IMR-90 (cell line): ENCODE measurements at regions not wholly inside any gene's neighbourhood (a gene's known extent, or its start where the extent isn't known, plus 50 kb on each side); places are given as distances from the start of the nearest gene placed in this dataset.

Source experiments
- ATAC-seq: fragments of 200-7000 bp; cut with Tn5 transposase; 2 replicates; pipeline ENCODE4 v1.9.1; 2020; ENCODE audit warnings: low read depth, mild to moderate bottlenecking, moderate library complexity
- BruUV-seq: library from RNA; stranded (reverse); fragments of 400-500 nt; replicated peaks from 2 replicates; lab custom pipeline; 2021; lab: Mats Ljungman, UMichigan
- CTCF ChIA-PET: fragments of 300-600 bp; formaldehyde crosslinking; extraction: SDS; loops from one replicate; lab custom pipeline; 2021; ENCODE audit warnings: antibody characterized with exemption; lab: Yijun Ruan, JAX
- POLR2A ChIA-PET: fragments of 300-600 bp; sonication (Branson Sonifier 250); formaldehyde crosslinking; loops from one replicate; lab custom pipeline; 2022; ENCODE audit warnings: antibody characterized with exemption; ENCODE audit not compliant: unreplicated experiment; lab: Charles Lee
- DNase-seq: peaks from one replicate; pipeline ENCODE4 v3.0.0; 2013
- H2AFZ ChIP-seq: replicated peaks from 2 replicates; pipeline ENCODE3; 2013; ENCODE audit warnings: low read length, mild to moderate bottlenecking; ENCODE audit not compliant: poor library complexity
- H2AK5ac ChIP-seq: 2 replicates; pipeline ENCODE4 v1.6.1; 2013; ENCODE audit warnings: low read depth, low read length, inconsistent platforms
- H2AK9ac ChIP-seq: replicated peaks from 2 replicates; pipeline ENCODE3; 2013; ENCODE audit warnings: mild to moderate bottlenecking, low read depth, low read length, moderate library complexity; ENCODE audit not compliant: poor library complexity
- H2BK120ac ChIP-seq: 2 replicates; pipeline ENCODE4 v1.6.1; 2013; ENCODE audit warnings: low read depth, low read length, inconsistent platforms
- H2BK15ac ChIP-seq: 3 replicates; pipeline ENCODE4 v1.6.1; 2013; ENCODE audit warnings: low read depth, low read length, inconsistent platforms
- H2BK20ac ChIP-seq: 2 replicates; pipeline ENCODE4 v1.6.1; 2013; ENCODE audit warnings: low read depth, mild to moderate bottlenecking, inconsistent platforms, low read length, moderate library complexity
- H2BK5ac ChIP-seq: 2 replicates; pipeline ENCODE4 v1.6.1; 2013; ENCODE audit warnings: mild to moderate bottlenecking, low read depth, low read length, inconsistent platforms; ENCODE audit not compliant: poor library complexity, severe bottlenecking
- H3K14ac ChIP-seq: replicated peaks from 2 replicates; pipeline ENCODE4 v1.6.1; 2013; ENCODE audit warnings: low read depth, low read length, inconsistent platforms
- H3K18ac ChIP-seq: 2 replicates; pipeline ENCODE4 v1.6.1; 2013; ENCODE audit warnings: low read depth, low read length, control low read depth
- H3K23ac ChIP-seq: 2 replicates; pipeline ENCODE4 v1.6.1; 2013; ENCODE audit warnings: low read depth, low read length, inconsistent platforms
- H3K27ac ChIP-seq: 2 replicates; pipeline ENCODE4 v1.5.1; 2013; ENCODE audit warnings: mild to moderate bottlenecking, control low read depth, low read length; ENCODE audit not compliant: insufficient read depth
- H3K27me3 ChIP-seq: 2 replicates; pipeline ENCODE4 v1.6.1; 2013; ENCODE audit warnings: low read length; ENCODE audit not compliant: control insufficient read depth, insufficient read depth
- H3K36me3 ChIP-seq: 2 replicates; pipeline ENCODE4 v1.6.1; 2013; ENCODE audit warnings: low read length, mixed read lengths; ENCODE audit not compliant: control insufficient read depth, insufficient read depth
- H3K4ac ChIP-seq: 2 replicates; pipeline ENCODE4 v1.6.1; 2013; ENCODE audit warnings: low read depth, low read length, inconsistent platforms
- H3K4me1 ChIP-seq: 2 replicates; pipeline ENCODE4 v1.6.1; 2013; ENCODE audit warnings: low read length, mixed read lengths; ENCODE audit not compliant: control insufficient read depth, insufficient read depth
- H3K4me2 ChIP-seq: 2 replicates; pipeline ENCODE4 v1.6.1; 2013; ENCODE audit warnings: low read depth, mild to moderate bottlenecking, control low read depth, low read length, moderate library complexity
- H3K4me3 ChIP-seq: 2 replicates; pipeline ENCODE4 v1.5.1; 2013; ENCODE audit warnings: low read depth, mild to moderate bottlenecking, control low read depth, low read length, moderate library complexity; ENCODE audit not compliant: insufficient read depth
- H3K56ac ChIP-seq: 2 replicates; pipeline ENCODE4 v1.6.1; 2013; ENCODE audit warnings: low read length, inconsistent platforms; ENCODE audit not compliant: insufficient read depth; ENCODE audit errors: extremely low read depth
- H3K79me1 ChIP-seq, 2 experiments: 2 replicates each; pipeline ENCODE4 v1.6.1; 2013; ENCODE audit warnings: low read length in 2 of 2, inconsistent platforms in 1 of 2, low read depth in 1 of 2
- H3K9ac ChIP-seq: 2 replicates; pipeline ENCODE4 v1.6.1; 2013; ENCODE audit warnings: low read depth, low read length, control low read depth
- H3K9me1 ChIP-seq: 2 replicates; pipeline ENCODE4 v1.6.1; 2013; ENCODE audit warnings: low read length, inconsistent platforms; ENCODE audit not compliant: insufficient read depth
- H3K9me3 ChIP-seq: 2 replicates; pipeline ENCODE4 v1.6.1; 2013; ENCODE audit warnings: low read length; ENCODE audit not compliant: control insufficient read depth, insufficient read depth
- H4K20me1 ChIP-seq: 2 replicates; pipeline ENCODE4 v1.6.1; 2013; ENCODE audit warnings: low read length, inconsistent platforms; ENCODE audit not compliant: insufficient read depth
- H4K5ac ChIP-seq: 2 replicates; pipeline ENCODE4 v1.6.1; 2013; ENCODE audit warnings: mild to moderate bottlenecking, low read depth, low read length, control low read depth
- H4K8ac ChIP-seq, 2 experiments: 2 replicates each; pipeline ENCODE4 v1.6.1; 2013; ENCODE audit warnings: low read depth in 2 of 2, low read length in 2 of 2, control low read depth in 1 of 2, inconsistent platforms in 1 of 2
- H4K91ac ChIP-seq: 2 replicates; pipeline ENCODE4 v1.6.1; 2013; ENCODE audit warnings: low read depth, low read length, inconsistent platforms; ENCODE audit not compliant: insufficient read depth
- CEBPB ChIP-seq: IDR thresholded peaks from 2 replicates; pipeline ENCODE4 v1.6.1; 2012; ENCODE audit warnings: low read depth, low read length, improper control_type of control experiment
- CHD1 ChIP-seq: IDR thresholded peaks from 2 replicates; pipeline ENCODE4 v1.6.1; 2012; ENCODE audit warnings: low read depth, low read length, improper control_type of control experiment
- FOS ChIP-seq: fragments of 150-350 bp; IDR thresholded peaks from 2 replicates; pipeline ENCODE4 v1.6.1; 2016; ENCODE audit warnings: low read depth, low read length
- MAFK ChIP-seq: IDR thresholded peaks from 2 replicates; pipeline ENCODE4 v1.6.1; 2012; ENCODE audit warnings: low read depth, low read length, improper control_type of control experiment
- MAZ ChIP-seq: IDR thresholded peaks from 2 replicates; pipeline ENCODE4 v1.6.1; 2012; ENCODE audit warnings: low read depth, mild to moderate bottlenecking, low read length, improper control_type of control experiment, moderate library complexity, borderline replicate concordance
- MXI1 ChIP-seq: IDR thresholded peaks from 2 replicates; pipeline ENCODE4 v1.6.1; 2012; ENCODE audit warnings: low read depth, mild to moderate bottlenecking, low read length, moderate library complexity, borderline replicate concordance
- NFE2L2 ChIP-seq: fragments of 150-350 bp; IDR thresholded peaks from 2 replicates; pipeline ENCODE4 v1.6.1; 2016; ENCODE audit warnings: low read depth, mild to moderate bottlenecking, low read length
- POLR2A ChIP-seq: IDR thresholded peaks from 2 replicates; pipeline ENCODE4 v1.6.1; 2012; ENCODE audit warnings: mild to moderate bottlenecking, low read depth, low read length
- RAD21 ChIP-seq: IDR thresholded peaks from 2 replicates; pipeline ENCODE4 v1.6.1; 2012; ENCODE audit warnings: low read length, improper control_type of control experiment
- RCOR1 ChIP-seq: IDR thresholded peaks from 2 replicates; pipeline ENCODE4 v1.6.1; 2012; ENCODE audit warnings: mild to moderate bottlenecking, low read length, improper control_type of control experiment; ENCODE audit not compliant: insufficient replicate concordance
- RFX5 ChIP-seq: IDR thresholded peaks from 2 replicates; pipeline ENCODE4 v1.8.0; 2012; ENCODE audit warnings: low read depth, mild to moderate bottlenecking, low read length, moderate library complexity
- SMC3 ChIP-seq: fragments of 150-350 bp; IDR thresholded peaks from 2 replicates; pipeline ENCODE4 v1.6.1; 2016; ENCODE audit warnings: low read depth, mild to moderate bottlenecking, antibody characterized with exemption, low read length, moderate library complexity
- WGBS, 2 experiments: methylation state at CpG; one replicate each; pipeline versions ENCODE4 v1.1.5 to v1.1.7; 2013; ENCODE audit warnings: missing lambda C conversion rate in 2 of 2; ENCODE audit not compliant: insufficient read length in 1 of 2; ENCODE audit errors: extremely low coverage in 2 of 2; 5-methylcytosine and 5-hydroxymethylcytosine counted together
- dilution Hi-C: fragments of 300-500 bp; cut with HindIII; formaldehyde crosslinking; loops from one replicate; pipeline ENCODE4 v1.14.3; 2018; ENCODE audit warnings: low sequenced_read_pairs; ENCODE audit not compliant: unreplicated experiment
- in situ Hi-C: fragments of 300-500 bp; cut with MboI; formaldehyde crosslinking; loops from 3 replicates; pipeline ENCODE4 v1.14.3; 2019; ENCODE audit warnings: low sequenced_read_pairs, inconsistent platforms, mixed read lengths
- intact Hi-C: fragments of 100-400 bp; cut with micrococcal nuclease; formaldehyde crosslinking; loops from 2 replicates; pipeline ENCODE4 v1.10.0; 2022
- TF ChIP-seq, protein P1 (sequence below): fragments of 150-350 bp; IDR thresholded peaks from 2 replicates; pipeline ENCODE4 v1.6.1; 2017; ENCODE audit warnings: mild to moderate bottlenecking, antibody characterized with exemption, low read length, low read depth
- TF ChIP-seq, protein P2 (sequence below): conservative IDR thresholded peaks from 2 replicates; pipeline ENCODE4 v1.5.1; 2012; ENCODE audit warnings: mild to moderate bottlenecking, low read depth, low read length, improper control_type of control experiment
- TF ChIP-seq, protein P3 (sequence below): fragments of 150-350 bp; IDR thresholded peaks from 2 replicates; pipeline ENCODE4 v1.6.1; 2016; ENCODE audit warnings: low read depth, mild to moderate bottlenecking, low read length, moderate library complexity, borderline replicate concordance

DNA sequence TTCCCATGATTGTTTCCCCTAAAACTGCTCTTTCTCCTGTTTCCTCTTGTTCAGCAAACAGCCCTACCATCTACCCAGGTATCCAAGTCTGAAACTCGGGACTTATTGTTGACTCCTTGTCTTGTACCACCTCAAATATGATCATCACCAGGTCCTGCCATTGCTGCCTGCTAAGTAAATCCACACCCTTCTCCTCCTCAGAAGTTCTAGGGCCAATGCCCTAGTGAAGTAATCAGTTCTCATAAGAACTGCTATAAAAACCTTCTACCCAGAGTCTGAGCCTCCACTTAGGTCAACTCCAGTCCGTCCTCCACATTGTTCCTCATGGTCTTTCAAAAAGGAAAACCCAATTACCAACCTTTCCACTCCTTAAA, 77.0 kb upstream of the IL12A start:
- intact Hi-C loops (no loop called here), in situ Hi-C loops (no loop called here), dilution Hi-C loops (no loop called here)
- H3K18ac ChIP-seq: peak overlapping the region; percentile 15; the same call in 1 of the 2 replicates
- no peaks in the 10 kb centered on the region for H3K36me3 ChIP-seq
- H4K91ac ChIP-seq: no peak overlapping the region
- peak overlapping the region; percentile 60 for H2AFZ ChIP-seq
- H2BK15ac ChIP-seq: peak overlapping the region; percentile 43; the same call in 1 of the 3 replicates
- 0 out of 2 replicates have a peak overlapping the region, but pooled peaks have one; percentile 15 for H3K4ac ChIP-seq
- no peak overlapping the region for H2AK9ac ChIP-seq
- H3K79me1 ChIP-seq: no peaks in the 10 kb centered on the region
- 0 out of 2 replicates have a peak overlapping the region, but pooled peaks have one; percentile 5 for H3K23ac ChIP-seq
- peak overlapping the region; percentile 24; the same call in 1 of the 2 replicates for H3K14ac ChIP-seq
- no peaks in the 10 kb centered on the region for H4K20me1 ChIP-seq
- DNase-seq (no peak), ATAC-seq (no peak)
- peaks cover 6% of the 10 kb centered on the region for H3K4me1 ChIP-seq
- WGBS, 2 experiments: 100% methylated on average over 1 of the region's 2 CpGs; no CpG with 5 or more reads in 1 of the 2 experiments
- H2BK20ac ChIP-seq: peak overlapping the region; percentile 33
- H2BK5ac ChIP-seq: no peak overlapping the region
- no TSS peak for BruUV-seq
- H2AK5ac ChIP-seq: peak overlapping the region; percentile 56; the same call in 1 of the 2 replicates
- H3K4me2 ChIP-seq: peak overlapping the region; percentile 65; the same call in 1 of the 2 replicates
- no peak overlapping the region; the same call in 1 of the 2 replicates for H3K56ac ChIP-seq
- no peaks in the 10 kb centered on the region for H3K9me3 ChIP-seq
- H4K8ac ChIP-seq: peak overlapping the region in 1 of 2 experiments; percentile 29; a peak in 1 of 4 replicates
- POLR2A ChIA-PET: no interaction called here
- H3K4me3 ChIP-seq: no peak overlapping the region
- H3K27ac ChIP-seq: no peak overlapping the region
- no peaks in the 10 kb centered on the region for H3K27me3 ChIP-seq
- H3K9me1 ChIP-seq: peaks cover 4% of the 10 kb centered on the region
- TF ChIP-seq RFX5 (no peak), RAD21 (no peak), SMC3 (no peak), MAZ (no peak), MXI1 (no peak), MAFK (no peak), RCOR1 (no peak), CHD1 (no peak), CEBPB (no peak), POLR2A (no peak), FOS (no peak), NFE2L2 (no peak)
- TF ChIP-seq, protein P1, sequence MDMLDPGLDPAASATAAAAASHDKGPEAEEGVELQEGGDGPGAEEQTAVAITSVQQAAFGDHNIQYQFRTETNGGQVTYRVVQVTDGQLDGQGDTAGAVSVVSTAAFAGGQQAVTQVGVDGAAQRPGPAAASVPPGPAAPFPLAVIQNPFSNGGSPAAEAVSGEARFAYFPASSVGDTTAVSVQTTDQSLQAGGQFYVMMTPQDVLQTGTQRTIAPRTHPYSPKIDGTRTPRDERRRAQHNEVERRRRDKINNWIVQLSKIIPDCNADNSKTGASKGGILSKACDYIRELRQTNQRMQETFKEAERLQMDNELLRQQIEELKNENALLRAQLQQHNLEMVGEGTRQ: no peak
- TF ChIP-seq, protein P2, sequence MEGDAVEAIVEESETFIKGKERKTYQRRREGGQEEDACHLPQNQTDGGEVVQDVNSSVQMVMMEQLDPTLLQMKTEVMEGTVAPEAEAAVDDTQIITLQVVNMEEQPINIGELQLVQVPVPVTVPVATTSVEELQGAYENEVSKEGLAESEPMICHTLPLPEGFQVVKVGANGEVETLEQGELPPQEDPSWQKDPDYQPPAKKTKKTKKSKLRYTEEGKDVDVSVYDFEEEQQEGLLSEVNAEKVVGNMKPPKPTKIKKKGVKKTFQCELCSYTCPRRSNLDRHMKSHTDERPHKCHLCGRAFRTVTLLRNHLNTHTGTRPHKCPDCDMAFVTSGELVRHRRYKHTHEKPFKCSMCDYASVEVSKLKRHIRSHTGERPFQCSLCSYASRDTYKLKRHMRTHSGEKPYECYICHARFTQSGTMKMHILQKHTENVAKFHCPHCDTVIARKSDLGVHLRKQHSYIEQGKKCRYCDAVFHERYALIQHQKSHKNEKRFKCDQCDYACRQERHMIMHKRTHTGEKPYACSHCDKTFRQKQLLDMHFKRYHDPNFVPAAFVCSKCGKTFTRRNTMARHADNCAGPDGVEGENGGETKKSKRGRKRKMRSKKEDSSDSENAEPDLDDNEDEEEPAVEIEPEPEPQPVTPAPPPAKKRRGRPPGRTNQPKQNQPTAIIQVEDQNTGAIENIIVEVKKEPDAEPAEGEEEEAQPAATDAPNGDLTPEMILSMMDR: no peak
- TF ChIP-seq, protein P3, sequence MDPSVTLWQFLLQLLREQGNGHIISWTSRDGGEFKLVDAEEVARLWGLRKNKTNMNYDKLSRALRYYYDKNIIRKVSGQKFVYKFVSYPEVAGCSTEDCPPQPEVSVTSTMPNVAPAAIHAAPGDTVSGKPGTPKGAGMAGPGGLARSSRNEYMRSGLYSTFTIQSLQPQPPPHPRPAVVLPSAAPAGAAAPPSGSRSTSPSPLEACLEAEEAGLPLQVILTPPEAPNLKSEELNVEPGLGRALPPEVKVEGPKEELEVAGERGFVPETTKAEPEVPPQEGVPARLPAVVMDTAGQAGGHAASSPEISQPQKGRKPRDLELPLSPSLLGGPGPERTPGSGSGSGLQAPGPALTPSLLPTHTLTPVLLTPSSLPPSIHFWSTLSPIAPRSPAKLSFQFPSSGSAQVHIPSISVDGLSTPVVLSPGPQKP: no peak
- no peak overlapping the region for H4K5ac ChIP-seq
- H2BK120ac ChIP-seq: peak overlapping the region; percentile 47
- H3K9ac ChIP-seq: no peak overlapping the region
- CTCF ChIA-PET: interaction anchor here (0.6 to 1.5 kb wide), 2 partner anchors 25 to 257 kb away, joined by 3 read pairs; no protein-coding TSS in a partner anchor
